GM13976 (cell line): ENCODE measurements at regions not wholly inside any gene's neighbourhood (a gene's known extent, or its start where the extent isn't known, plus 50 kb on each side); places are given as distances from the start of the nearest gene placed in this dataset.
"Not testable (repeated sequence)": the region's sequence is repeated elsewhere in the genome, so short reads cannot be mapped to it uniquely, and the experiment has no call there.

ENCODE experiments used
- DNase-seq: peaks from one replicate; pipeline ENCODE4 v3.0.0; 2012; ENCODE audit warnings: low spot score
- in situ Hi-C: fragments of 300-500 bp; cut with MboI; formaldehyde crosslinking; loops from one replicate; pipeline ENCODE4 v1.12.0; 2022; ENCODE audit warnings: low sequenced_read_pairs, mixed read lengths, inconsistent platforms; ENCODE audit not compliant: unreplicated experiment
- TF ChIP-seq, protein P1 (sequence below): IDR thresholded peaks from 2 replicates; pipeline ENCODE4 v1.5.1; 2012; ENCODE audit warnings: borderline replicate concordance, mild to moderate bottlenecking; ENCODE audit not compliant: insufficient read depth; ENCODE audit errors: extremely low read depth, missing control alignments, control extremely low read depth

DNA sequence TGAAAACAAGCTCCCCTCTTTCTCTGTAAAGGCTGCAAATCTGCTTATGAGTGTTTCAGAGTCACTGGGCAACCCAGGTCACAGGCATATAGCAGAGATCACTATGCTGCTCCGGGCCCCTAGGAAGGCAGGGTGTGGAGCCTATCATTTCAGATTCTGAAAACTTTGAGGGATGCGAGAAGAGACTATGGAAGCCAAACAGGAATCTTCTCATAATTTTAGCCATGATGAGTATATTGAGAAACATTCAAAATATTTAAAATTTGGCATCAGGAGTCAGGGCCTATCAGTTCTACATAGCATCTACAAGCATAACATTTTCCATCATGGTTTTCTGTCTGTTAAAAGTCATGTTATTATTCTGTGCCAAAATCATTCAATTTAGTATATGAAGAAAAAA is 61.7 kb upstream of the ATXN3L start:
- in situ Hi-C loops: no loop called here
- TF ChIP-seq, protein P1, sequence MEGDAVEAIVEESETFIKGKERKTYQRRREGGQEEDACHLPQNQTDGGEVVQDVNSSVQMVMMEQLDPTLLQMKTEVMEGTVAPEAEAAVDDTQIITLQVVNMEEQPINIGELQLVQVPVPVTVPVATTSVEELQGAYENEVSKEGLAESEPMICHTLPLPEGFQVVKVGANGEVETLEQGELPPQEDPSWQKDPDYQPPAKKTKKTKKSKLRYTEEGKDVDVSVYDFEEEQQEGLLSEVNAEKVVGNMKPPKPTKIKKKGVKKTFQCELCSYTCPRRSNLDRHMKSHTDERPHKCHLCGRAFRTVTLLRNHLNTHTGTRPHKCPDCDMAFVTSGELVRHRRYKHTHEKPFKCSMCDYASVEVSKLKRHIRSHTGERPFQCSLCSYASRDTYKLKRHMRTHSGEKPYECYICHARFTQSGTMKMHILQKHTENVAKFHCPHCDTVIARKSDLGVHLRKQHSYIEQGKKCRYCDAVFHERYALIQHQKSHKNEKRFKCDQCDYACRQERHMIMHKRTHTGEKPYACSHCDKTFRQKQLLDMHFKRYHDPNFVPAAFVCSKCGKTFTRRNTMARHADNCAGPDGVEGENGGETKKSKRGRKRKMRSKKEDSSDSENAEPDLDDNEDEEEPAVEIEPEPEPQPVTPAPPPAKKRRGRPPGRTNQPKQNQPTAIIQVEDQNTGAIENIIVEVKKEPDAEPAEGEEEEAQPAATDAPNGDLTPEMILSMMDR: no peak
- no peak for DNase-seq

DNA sequence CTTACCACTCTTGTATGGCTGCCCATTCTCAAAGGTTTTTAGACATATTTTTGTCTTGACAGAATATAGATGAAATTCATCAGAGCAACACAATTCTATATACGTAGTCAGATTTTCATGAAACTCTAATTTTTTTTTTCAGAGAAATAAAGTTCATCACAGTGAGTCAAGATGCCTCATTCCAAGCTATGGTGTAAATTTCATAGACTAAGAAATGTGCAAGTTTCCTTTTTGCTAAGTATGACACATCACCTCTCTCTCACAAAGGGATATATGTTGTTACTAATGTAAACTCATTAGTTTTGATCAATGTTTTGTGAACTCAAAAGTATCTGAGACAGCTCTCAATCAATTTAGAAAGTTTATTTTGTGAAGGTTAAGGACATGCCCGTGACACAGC is 60.4 kb upstream of the ATXN3L start:
- no peak for DNase-seq
- TF ChIP-seq, protein P1: no peak
- in situ Hi-C loops: no loop called here

DNA sequence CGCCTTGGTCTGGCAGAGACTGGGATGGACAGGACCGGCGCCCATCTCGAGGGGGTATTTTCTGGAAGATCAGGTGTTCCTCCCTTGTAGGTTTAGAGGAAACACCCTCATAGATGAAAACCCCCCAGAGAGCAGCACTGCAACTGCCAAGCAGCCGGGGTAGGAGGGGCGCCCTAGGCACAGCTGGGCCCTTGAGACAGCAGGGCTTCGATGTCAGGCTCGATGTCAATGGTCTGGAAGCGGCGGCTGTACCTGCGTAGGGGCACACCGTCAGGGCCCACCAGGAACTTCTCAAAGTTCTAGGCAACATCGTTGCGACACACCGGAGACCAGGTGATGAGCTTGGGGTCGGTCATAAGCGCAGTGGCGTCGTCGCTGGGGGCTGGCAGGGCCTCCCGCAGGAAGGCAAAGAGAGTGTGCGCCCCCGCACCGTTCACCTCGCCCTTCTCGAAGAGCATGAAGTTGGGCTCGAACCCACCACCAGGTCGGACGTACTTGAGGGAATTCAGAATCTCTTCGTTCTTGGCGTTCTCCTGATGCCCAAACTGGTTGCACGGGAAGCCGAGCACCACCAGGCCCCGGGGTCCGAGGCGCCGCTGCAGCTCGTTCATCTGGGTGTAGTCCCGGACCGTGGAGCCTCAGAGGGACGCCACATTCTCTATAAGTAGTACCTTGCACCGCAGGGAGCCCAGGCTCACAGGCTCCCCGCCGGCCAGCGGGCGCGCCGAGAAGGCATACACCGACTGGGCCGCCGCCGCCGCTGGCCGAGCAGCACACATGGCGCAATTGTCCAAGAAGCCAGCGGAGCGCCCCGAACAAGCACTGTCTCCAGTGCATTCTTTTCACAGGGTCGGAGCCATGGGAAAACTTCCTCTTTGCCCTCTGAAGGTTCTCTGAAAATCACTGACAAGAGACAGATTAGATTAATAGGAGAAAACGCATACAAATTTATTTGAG is 59.0 kb upstream of the ATXN3L start:
- in situ Hi-C loops, DNase-seq: not testable (repeated sequence)

DNA sequence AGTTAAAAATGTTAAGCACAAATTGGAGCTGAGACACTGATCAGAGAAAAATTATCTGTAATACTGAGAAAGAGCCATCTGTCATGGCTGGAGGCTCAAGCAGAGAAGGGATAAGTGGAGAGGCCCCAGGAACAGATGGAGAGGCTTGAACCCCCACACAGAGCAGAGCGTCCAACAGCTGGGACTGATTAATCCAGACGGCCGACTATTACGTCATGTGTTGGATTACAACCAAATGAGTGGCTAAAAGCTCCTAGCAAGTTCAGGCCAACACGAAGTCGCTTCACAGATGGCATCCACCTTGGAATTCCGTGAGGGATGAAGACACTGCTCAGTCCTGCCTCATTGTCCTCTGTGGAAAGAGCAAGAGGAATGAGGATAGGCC is 57.7 kb upstream of the ATXN3L start:
- in situ Hi-C loops: no loop called here
- TF ChIP-seq, protein P1: no peak

DNA sequence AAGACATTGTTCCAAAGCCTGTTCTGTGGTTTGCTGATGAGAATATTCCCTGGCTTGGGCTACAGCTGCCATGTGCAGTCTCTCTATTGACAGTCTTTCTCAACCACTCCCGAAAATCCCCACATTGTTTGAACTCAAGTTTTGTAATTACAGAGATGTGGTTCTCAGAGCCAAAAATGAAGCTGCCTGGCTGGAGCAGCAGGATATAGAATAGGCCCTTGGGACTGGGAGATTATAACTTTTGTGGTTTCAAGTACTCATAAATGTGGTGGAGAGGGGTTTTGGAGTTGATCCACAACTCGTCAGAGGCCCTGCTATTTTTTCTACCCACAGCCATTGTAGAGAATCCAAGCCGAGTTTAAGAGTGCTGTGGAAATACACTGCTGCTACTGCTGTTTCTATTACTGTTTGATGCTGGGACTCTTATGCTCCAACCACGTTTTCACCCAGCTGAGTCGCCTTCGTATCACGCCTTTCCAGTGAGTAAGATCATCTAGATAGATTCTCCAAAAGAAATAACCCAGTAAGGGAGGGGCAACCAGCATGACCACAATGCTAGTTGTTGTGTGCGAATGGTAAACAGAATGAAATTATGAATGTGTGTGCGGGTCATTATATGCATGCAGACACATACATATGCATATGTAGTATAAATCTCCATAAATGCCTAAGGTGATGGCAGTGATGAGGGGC is 57.1 kb upstream of the ATXN3L start:
- TF ChIP-seq, protein P1: no peak
- DNase-seq: peak; percentile 24
- in situ Hi-C loops: no loop called here

More for the DNA sequence above, 57.7 kb upstream of the ATXN3L start:
- DNase-seq: no peak

DNA sequence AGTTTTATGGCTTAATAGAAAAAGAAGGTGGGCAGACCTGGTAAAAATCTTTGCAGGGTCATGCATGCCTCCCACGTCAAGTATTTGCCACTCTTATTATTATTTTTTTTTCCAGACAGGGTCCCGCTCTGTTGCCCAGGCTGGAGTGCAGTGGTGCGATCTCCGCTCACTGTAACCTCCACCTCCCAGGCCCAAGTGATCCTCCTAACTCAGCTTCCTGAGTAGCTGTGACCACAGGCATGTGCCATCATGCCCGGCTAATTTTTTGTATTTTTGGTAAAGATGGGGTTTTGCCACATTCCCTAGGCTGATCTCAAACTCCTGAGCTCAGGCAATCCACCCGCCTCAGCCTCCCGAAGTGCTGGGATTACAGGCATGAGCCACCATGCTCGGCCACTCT is 55.7 kb upstream of the ATXN3L start:
- in situ Hi-C loops, DNase-seq: not testable (repeated sequence)

DNA sequence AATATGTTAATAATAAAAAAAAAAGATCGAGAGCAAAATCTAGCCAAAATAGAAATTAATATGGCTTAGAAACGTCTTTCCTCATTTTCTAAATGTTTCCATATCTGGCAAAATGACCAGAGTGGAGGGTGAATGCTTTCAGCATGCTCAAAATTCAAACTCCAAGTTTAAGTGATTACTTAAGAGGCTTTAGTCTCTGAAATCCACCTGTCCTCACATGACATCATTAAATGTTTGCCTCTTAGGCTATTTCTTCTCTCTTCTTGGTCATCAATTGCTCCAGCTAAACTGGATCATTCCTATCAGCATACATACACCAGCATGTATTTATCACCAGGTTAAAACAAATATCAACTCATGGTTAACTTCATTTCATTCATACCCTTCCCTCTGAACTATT is 54.5 kb upstream of the ATXN3L start:
- no peak for DNase-seq
- TF ChIP-seq, protein P1: no peak
- in situ Hi-C loops: no loop called here
